ENCODE measurements at regions not wholly inside any gene's neighbourhood (a gene's known extent, or its start where the extent isn't known, plus 50 kb on each side); places are given as distances from the start of the nearest gene placed in this dataset.

DNA sequence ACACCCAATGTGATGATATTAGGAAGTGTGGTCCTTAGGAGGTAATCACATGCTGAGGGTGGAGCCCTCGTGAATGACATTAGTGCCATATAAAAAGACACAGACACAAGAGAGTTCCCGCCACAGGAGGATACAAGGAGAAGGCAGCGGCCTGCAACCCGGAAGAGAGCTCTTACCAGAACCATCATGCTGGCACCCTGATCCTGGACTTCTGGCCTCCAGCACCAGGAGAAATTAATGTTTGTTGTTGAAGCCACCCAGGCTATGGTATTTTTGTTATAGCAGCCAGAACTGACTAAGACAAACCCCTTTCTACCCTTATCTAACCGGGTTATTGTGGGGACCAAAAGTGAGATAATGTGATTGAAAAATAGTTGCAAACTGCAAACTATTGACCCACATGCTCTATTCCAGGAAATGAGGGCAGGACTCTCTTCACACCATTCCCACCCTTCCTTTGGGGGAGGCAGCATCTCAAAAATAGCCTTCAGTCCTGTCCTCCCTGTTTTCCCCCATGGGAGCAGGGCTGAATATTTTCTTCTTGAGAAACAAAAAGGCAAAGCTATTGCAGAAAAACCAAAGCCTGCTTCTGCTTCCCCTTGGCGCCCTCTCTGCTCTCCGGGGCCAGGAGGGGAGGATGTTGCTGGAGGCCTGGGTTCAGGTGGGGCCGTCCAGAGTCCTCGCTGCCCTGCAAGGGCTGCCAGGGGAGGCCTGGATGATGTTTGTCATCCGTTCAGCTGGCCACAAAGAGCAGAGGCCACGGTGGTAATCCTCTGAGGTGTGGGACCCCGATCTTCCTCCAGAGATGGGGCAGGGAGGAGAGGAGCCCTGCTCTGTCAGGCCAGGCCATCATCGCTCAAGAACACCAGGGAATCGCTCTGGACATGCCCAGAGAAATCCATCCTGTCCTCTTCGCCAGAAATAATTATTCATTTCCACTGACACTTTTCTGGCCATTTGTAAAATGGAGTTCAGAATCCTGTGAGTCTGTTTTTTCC lies 73.8 kb upstream of the HAAO start:
- ATAC-seq (peak; percentile 12), DNase-seq (no peak)
- Histone ChIP-seq H3K9me3 (no peaks in the 10 kb centered on the region), H3K4me3 (no peak overlapping the region), H3K36me3 (ENCODE audit: low read depth) (no peaks in the 10 kb centered on the region), H3K4me1 (ENCODE audit: low read depth) (no peaks in the 10 kb centered on the region)
- intact Hi-C loops (cut with DNase I, micrococcal nuclease): no loop called here
- TF ChIP-seq, protein P1, sequence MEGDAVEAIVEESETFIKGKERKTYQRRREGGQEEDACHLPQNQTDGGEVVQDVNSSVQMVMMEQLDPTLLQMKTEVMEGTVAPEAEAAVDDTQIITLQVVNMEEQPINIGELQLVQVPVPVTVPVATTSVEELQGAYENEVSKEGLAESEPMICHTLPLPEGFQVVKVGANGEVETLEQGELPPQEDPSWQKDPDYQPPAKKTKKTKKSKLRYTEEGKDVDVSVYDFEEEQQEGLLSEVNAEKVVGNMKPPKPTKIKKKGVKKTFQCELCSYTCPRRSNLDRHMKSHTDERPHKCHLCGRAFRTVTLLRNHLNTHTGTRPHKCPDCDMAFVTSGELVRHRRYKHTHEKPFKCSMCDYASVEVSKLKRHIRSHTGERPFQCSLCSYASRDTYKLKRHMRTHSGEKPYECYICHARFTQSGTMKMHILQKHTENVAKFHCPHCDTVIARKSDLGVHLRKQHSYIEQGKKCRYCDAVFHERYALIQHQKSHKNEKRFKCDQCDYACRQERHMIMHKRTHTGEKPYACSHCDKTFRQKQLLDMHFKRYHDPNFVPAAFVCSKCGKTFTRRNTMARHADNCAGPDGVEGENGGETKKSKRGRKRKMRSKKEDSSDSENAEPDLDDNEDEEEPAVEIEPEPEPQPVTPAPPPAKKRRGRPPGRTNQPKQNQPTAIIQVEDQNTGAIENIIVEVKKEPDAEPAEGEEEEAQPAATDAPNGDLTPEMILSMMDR (IDR thresholded peaks at IDR 0.05): no peak

DNA sequence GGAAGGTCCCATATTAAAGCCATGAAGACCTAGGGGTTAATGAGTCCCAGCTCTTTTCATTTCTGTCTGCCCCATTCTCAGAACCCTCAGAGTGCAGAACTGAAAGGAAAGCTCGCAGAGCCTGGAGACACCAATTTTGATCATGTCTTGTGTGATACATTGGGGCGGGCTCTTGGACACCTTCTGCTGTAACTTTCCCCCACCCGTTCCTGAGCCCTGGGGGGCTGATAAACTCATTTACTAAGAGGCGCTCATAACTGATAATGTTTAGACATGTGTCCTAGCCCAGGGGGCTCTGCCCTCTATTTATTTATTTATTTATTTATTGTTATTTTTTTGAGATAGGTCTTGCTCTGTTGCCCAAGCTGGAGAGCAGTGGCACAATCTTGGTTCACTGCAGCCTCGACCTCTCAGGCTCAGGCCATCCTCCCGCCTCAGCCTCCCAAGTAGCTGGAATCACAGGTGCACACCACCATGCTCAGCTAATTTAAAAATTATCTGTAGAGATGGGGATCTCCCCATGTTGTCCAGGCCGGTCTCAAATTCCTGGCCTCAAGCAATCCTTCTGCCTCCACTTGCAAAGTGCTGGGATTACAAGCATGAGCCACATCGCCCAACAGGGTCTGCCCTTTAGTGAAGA lies 72.4 kb upstream of the HAAO start:
- H3K4me1 ChIP-seq (ENCODE audit: low read depth): peaks cover 7% of the 10 kb centered on the region
- H3K4me3 ChIP-seq: no peak overlapping the region
- DNase-seq (no peak), ATAC-seq (no peak)
- intact Hi-C loops (cut with DNase I, micrococcal nuclease): no loop called here
- no peaks in the 10 kb centered on the region for H3K9me3 ChIP-seq
- no peaks in the 10 kb centered on the region for H3K36me3 ChIP-seq (ENCODE audit: low read depth)
- TF ChIP-seq, protein P1 (IDR thresholded peaks at IDR 0.05): no peak

DNA sequence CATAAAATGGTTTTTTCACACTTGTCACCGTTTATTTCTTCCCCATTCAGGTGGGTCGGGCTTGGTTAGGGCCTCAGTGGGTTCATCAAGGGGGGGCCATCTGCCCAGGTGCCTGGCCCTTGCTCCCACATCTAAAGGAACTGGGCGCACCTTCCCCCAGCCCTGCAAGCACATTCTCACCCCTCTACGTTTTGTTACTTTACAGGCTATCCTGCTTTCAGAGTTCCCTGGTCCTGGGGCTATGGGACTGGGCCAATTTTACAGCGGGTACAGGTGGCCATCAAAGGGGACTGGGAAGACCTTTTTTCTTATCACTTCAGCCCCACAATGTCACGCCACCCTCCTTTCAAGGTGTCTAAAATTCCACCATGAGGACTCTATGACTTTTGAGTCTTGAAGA lies 71.8 kb upstream of the HAAO start:
- Histone ChIP-seq H3K4me3 (no peak overlapping the region), H3K4me1 (ENCODE audit: low read depth) (peaks cover 10% of the 10 kb centered on the region), H3K9me3 (no peaks in the 10 kb centered on the region), H3K36me3 (ENCODE audit: low read depth) (no peaks in the 10 kb centered on the region)
- intact Hi-C loops (cut with DNase I, micrococcal nuclease): no loop called here
- ATAC-seq: no peak
- no peak for DNase-seq
- TF ChIP-seq, protein P1 (IDR thresholded peaks at IDR 0.05): no peak

DNA sequence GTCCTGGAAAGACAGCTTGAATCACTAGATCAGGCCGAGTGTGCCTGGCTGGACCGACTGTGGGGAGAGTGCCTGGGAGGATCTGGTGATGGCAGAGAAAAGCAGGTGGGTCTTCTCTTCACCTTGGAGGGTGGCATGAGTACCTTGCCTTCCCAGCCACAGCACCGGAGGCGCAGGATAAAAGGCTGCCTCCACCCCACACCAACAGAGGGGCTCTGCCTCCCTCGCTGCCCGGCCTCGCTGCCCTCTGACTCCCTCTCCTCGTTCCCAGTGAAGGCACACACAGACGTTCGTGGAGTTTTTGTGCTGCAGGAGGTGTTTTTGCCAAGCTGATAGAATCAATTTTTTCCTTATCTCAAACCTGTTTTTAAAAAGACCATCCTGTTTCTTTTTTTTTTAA lies 71.4 kb upstream of the HAAO start:
- Histone ChIP-seq H3K9me3 (no peaks in the 10 kb centered on the region), H3K36me3 (ENCODE audit: low read depth) (no peaks in the 10 kb centered on the region), H3K4me1 (ENCODE audit: low read depth) (peaks cover 14% of the 10 kb centered on the region), H3K4me3 (no peak overlapping the region)
- no peak for ATAC-seq
- intact Hi-C loops (cut with DNase I, micrococcal nuclease): no loop called here
- DNase-seq: no peak
- TF ChIP-seq, protein P1 (IDR thresholded peaks at IDR 0.05): no peak

DNA sequence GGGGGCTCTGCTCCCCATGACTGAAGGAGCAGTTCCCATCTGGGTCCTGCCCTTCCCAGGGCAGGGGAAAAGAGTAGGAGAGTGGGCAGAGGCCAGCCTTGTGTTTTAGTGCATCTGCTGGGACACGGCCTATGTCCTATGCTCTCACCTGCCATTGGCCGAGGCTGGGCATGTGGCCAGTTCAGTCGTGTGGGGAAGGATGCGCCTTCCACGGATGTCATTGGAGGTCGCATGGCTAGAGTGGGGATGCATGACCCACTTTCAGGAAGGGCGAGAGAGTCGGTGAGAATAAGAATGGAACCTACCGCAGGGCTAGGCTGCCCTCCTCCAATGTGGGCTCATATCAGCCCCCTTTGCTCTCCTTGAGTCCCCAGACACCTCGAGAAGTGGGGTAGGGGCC lies 70.9 kb upstream of the HAAO start:
- TF ChIP-seq, protein P1 (IDR thresholded peaks at IDR 0.05): no peak
- intact Hi-C loops (cut with DNase I, micrococcal nuclease): no loop called here
- DNase-seq: no peak

More for the DNA sequence above, 70.9 kb upstream of the HAAO start:
- Histone ChIP-seq H3K4me3 (no peak overlapping the region), H3K36me3 (ENCODE audit: low read depth) (no peaks in the 10 kb centered on the region), H3K4me1 (ENCODE audit: low read depth) (peaks cover 17% of the 10 kb centered on the region), H3K9me3 (no peaks in the 10 kb centered on the region)
- no peak for ATAC-seq
